Mammary epithelial cell (primary cell): ENCODE measurements at regions not wholly inside any gene's neighbourhood (a gene's known extent, or its start where the extent isn't known, plus 50 kb on each side); places are given as distances from the start of the nearest gene placed in this dataset.

Experiments
- CTCF ChIP-seq, 2 donors: IDR thresholded peaks in 1 of 2; conservative IDR thresholded peaks in 1 of 2; 2 replicates each; pipeline ENCODE4 v1.5.1; 2011 to 2012; ENCODE audit warnings: inconsistent platforms in 2 of 2, low read length in 2 of 2, mild to moderate bottlenecking in 2 of 2, control low read depth in 1 of 2, low read depth in 1 of 2; ENCODE audit not compliant: insufficient read depth in 1 of 2; ENCODE audit errors: extremely low read depth in 1 of 2
- EZH2 ChIP-seq: IDR thresholded peaks from 2 replicates; pipeline ENCODE4 v1.6.1; 2012; ENCODE audit warnings: low read length, inconsistent platforms, borderline replicate concordance

- no peak for TF ChIP-seq EZH2
- no peak for TF ChIP-seq CTCF (conservative IDR thresholded peaks at IDR 0.05 in 1 of 2, IDR thresholded peaks at IDR 0.05 in 1 of 2; ENCODE audit: extremely low read depth in 1 of 2, insufficient read depth in 1 of 2, low read depth in 1 of 2, low read length in 2 of 2)
Measured at GRCh38 chr7:106561151-106561550, 99.8 kb downstream of the CCDC71L start.
